ENCODE measurements at regions not wholly inside any gene's neighbourhood (a gene's known extent, or its start where the extent isn't known, plus 50 kb on each side); places are given as distances from the start of the nearest gene placed in this dataset.

- peak overlapping the region in 9 of 10 experiments; percentile 9 to 41 (median 30); a peak in 10 of 20 replicates for H3K4me3 ChIP-seq
- H3K4me1 ChIP-seq = peaks cover 20 to 37% (median 30%) of the 10 kb centered on the region in 10 experiments
- H3K4me2 ChIP-seq = peak overlapping the region; percentile 63 to 87 (median 79)
- H3K36me3 ChIP-seq = no peaks in the 10 kb centered on the region
- H3K27ac ChIP-seq = peak overlapping the region; percentile 78 to 94 (median 90)
- peaks cover 0 to 12% (median 5%) of the 10 kb centered on the region in 11 experiments; a peak in 5 of 22 replicates for H3K9me3 ChIP-seq (replicated peaks in 1 of 11)
- TF ChIP-seq Cebpa-rat (IDR thresholded peaks at IDR 0.05) = no peak
- peak overlapping the region; percentile 63 to 81 (median 71); a peak in 21 of 22 replicates for H3K9ac ChIP-seq
- no peaks in the 10 kb centered on the region for H3K27me3 ChIP-seq
- H4K20me1 ChIP-seq = no peaks in the 10 kb centered on the region
Observed at GRCh38 chr7:17234398-17235031, 63.9 kb upstream of the AHR start.

GRCh38 chr7:17236171-17236570, 62.3 kb upstream of the AHR start:
- Histone ChIP-seq H3K4me1 (peaks cover 20 to 46% (median 30%) of the 10 kb centered on the region in 10 experiments), H3K36me3 (no peaks in the 10 kb centered on the region), H3K27ac (peak overlapping the region in 9 of 11 experiments; percentile 1 to 94 (median 91); a peak in 13 of 22 replicates), H3K4me2 (peak overlapping the region in 5 of 11 experiments; percentile 79 to 87 (median 79); a peak in 7 of 22 replicates), H3K9me3 (replicated peaks in 1 of 11) (peaks cover 0 to 12% (median 5%) of the 10 kb centered on the region in 11 experiments; a peak in 5 of 22 replicates), H4K20me1 (no peaks in the 10 kb centered on the region), H3K4me3 (no peak overlapping the region), H3K9ac (no peak overlapping the region), H3K27me3 (no peaks in the 10 kb centered on the region)
- no peak for TF ChIP-seq Cebpa-rat (IDR thresholded peaks at IDR 0.05)

DNA sequence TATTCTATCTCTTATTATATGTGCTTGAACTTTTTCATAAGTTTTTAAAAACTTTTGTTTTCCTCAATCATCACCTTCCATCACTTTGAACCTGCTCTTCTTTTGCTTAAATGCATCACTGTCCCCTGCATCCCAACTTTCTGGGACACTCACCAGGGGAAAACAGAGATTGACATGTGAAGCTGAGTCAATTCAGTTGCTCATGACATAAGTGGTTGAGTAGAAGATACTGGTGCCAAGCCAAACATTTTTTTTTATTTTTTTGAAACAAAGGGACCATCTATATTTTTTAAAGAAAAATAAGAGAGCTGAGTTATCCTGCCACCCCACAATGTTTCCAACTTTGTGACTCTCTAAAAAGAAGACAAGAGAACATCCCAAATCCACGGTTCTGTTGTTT, 61.8 kb upstream of the AHR start:
- H3K4me1 ChIP-seq = peaks cover 20 to 46% (median 30%) of the 10 kb centered on the region in 10 experiments
- no peak overlapping the region for H3K4me3 ChIP-seq
- H3K27me3 ChIP-seq = no peaks in the 10 kb centered on the region
- H3K36me3 ChIP-seq = no peaks in the 10 kb centered on the region
- H4K20me1 ChIP-seq = no peaks in the 10 kb centered on the region
- H3K9me3 ChIP-seq (replicated peaks in 1 of 11) = peaks cover 0 to 12% (median 5%) of the 10 kb centered on the region in 11 experiments; a peak in 4 of 22 replicates
- TF ChIP-seq Cebpa-rat (IDR thresholded peaks at IDR 0.05) = no peak
- peak overlapping the region in 3 of 11 experiments; percentile 28 to 93 (median 90); a peak in 3 of 22 replicates for H3K27ac ChIP-seq
- no peak overlapping the region for H3K4me2 ChIP-seq
- no peak overlapping the region for H3K9ac ChIP-seq

DNA sequence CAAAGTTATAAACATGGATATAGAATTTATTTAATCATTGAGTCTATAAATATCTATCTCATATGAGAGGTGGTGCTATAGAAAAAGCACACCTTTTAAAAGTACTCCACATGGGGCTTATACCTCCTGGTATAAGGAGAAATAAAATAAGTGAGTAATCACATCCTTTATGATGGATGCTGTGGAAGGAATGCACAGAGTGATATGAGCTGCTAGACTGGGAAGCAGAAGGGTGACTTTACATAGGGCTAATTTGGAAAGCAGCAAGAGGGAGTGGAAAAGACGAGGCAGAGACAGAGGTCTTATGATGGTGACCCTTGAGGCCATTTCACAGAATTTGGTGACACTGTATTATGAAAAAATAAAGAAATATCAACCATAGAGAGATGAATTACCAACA, 59.4 kb upstream of the AHR start:
- Histone ChIP-seq H3K27ac (no peak overlapping the region), H3K27me3 (no peaks in the 10 kb centered on the region), H3K36me3 (no peaks in the 10 kb centered on the region), H3K4me3 (no peak overlapping the region), H4K20me1 (no peaks in the 10 kb centered on the region), H3K9me3 (replicated peaks in 1 of 11) (peaks cover 0 to 12% (median 5%) of the 10 kb centered on the region in 11 experiments; a peak in 4 of 22 replicates), H3K4me1 (peaks cover 14 to 28% (median 18%) of the 10 kb centered on the region in 10 experiments), H3K4me2 (no peak overlapping the region), H3K9ac (no peak overlapping the region)
- no peak for TF ChIP-seq Cebpa-rat (IDR thresholded peaks at IDR 0.05)

DNA sequence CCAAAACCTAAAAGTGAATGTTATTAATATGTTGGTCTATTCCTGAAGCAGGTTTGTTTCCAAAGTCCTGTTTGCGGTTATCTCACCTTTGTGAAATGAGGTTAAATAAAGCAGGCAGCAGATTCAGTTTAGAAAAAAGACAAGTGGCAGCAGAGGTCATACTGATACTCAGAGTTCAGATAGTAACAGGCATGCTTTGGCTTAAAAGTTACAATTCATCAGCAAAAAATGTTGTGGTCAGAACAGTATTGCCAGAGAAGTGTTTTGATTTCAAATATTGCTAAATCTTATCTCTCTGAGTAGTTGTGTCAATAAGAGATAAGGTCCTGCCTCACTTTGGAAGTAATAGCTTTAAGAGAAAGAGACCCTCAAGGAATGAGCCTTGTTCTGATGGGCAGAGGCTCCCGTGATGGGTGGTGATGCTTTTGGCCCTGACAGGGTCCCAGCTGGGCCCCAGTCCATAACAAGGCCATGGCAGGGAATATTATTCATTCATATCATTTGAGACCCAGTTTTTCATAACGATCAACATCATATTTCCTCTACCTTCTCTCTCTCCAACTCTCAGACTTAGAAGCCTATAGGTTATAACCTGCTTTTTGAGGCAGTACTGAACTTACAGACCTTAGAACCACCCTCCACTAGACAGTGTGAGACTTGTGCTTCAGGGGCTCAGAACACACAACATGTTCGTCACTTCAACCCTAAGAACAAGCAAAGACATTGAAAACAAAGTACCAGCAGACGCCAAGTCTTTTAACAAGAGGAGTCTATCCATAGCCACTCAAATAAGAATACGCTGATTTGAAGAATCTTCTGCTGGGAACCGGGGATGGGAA, 58.5 kb upstream of the AHR start:
- no peak for TF ChIP-seq Cebpa-rat (IDR thresholded peaks at IDR 0.05)
- Histone ChIP-seq H3K4me1 (peaks cover 6 to 24% (median 13%) of the 10 kb centered on the region in 10 experiments), H3K36me3 (no peaks in the 10 kb centered on the region), H3K4me2 (peak overlapping the region in 3 of 11 experiments; percentile 28 to 43 (median 29); a peak in 4 of 22 replicates), H3K9me3 (replicated peaks in 1 of 11) (peaks cover 0 to 12% (median 5%) of the 10 kb centered on the region in 11 experiments; a peak in 4 of 22 replicates), H4K20me1 (no peaks in the 10 kb centered on the region), H3K27me3 (no peaks in the 10 kb centered on the region), H3K4me3 (no peak overlapping the region), H3K9ac (no peak overlapping the region), H3K27ac (peak overlapping the region in 1 of 11 experiments; percentile 13; a peak in 1 of 22 replicates)

DNA sequence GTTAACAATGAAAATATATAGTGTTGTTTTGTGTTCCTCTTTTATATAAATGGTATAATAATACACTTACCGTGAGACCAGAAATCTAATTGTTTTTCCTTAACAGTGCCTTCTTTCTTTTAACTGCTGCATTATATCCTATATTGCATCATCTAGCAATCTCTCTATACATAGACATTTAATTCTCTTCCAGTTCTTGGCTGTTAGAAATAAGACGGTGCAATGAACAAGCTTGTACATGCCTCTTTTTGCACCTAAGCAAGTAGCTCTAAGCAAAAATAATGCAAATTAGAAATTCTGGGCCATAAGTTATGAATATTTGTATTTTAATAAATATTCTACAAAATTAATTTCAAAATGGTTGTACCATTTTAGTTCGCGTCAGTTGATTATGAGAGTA, 55.9 kb upstream of the AHR start:
- H3K9me3 ChIP-seq (replicated peaks in 1 of 11) = peaks cover 0 to 4% (median 0%) of the 10 kb centered on the region in 11 experiments; a peak in 4 of 22 replicates
- no peak overlapping the region for H3K4me3 ChIP-seq
- no peaks in the 10 kb centered on the region for H4K20me1 ChIP-seq
- H3K27me3 ChIP-seq = no peaks in the 10 kb centered on the region
- H3K4me1 ChIP-seq = peaks cover 0 to 9% (median 0%) of the 10 kb centered on the region in 10 experiments; a peak in 6 of 20 replicates
- no peak overlapping the region for H3K4me2 ChIP-seq
- H3K36me3 ChIP-seq = no peaks in the 10 kb centered on the region
- no peak overlapping the region for H3K27ac ChIP-seq
- no peak for TF ChIP-seq Cebpa-rat (IDR thresholded peaks at IDR 0.05)
- H3K9ac ChIP-seq = no peak overlapping the region

- H3K27ac ChIP-seq = no peak overlapping the region
- H3K9me3 ChIP-seq (replicated peaks in 1 of 11) = peaks cover 0 to 4% (median 0%) of the 10 kb centered on the region in 11 experiments; a peak in 2 of 22 replicates
- H3K9ac ChIP-seq = no peak overlapping the region
- H3K36me3 ChIP-seq = no peaks in the 10 kb centered on the region
- H3K4me3 ChIP-seq = no peak overlapping the region
- TF ChIP-seq Cebpa-rat (IDR thresholded peaks at IDR 0.05) = no peak
- H4K20me1 ChIP-seq = no peaks in the 10 kb centered on the region
- no peaks in the 10 kb centered on the region for H3K27me3 ChIP-seq
- peaks cover 0 to 6% (median 0%) of the 10 kb centered on the region in 10 experiments; a peak in 6 of 20 replicates for H3K4me1 ChIP-seq
- H3K4me2 ChIP-seq = no peak overlapping the region
Observed at GRCh38 chr7:17244786-17245185, 53.7 kb upstream of the AHR start.

DNA sequence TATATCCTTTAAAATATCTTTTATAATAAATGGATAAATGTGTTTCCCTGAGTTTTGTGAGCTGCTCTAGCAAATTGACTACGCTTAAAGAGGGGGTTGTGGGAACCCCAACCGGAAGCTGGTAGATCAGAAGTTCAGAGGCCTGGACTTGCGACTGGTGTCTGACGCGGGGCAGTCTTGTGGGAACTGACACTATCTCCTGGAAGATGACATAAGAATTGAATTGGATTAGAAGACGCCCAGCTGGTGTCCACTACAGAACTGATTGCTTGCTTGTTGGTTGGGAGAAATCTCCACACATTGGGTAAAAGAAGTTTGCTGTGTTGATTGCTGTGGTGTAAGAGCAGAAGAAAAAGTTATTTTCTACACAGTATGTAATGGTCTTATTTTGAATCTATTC, 51.1 kb upstream of the AHR start:
- H3K9ac ChIP-seq = no peak overlapping the region
- H3K27ac ChIP-seq = no peak overlapping the region
- no peaks in the 10 kb centered on the region for H3K4me1 ChIP-seq
- H4K20me1 ChIP-seq = no peaks in the 10 kb centered on the region
- H3K27me3 ChIP-seq = no peaks in the 10 kb centered on the region
- TF ChIP-seq Cebpa-rat (IDR thresholded peaks at IDR 0.05) = no peak
- H3K4me3 ChIP-seq = no peak overlapping the region
- no peaks in the 10 kb centered on the region for H3K36me3 ChIP-seq
- peaks cover 0 to 4% (median 0%) of the 10 kb centered on the region in 11 experiments; a peak in 2 of 22 replicates for H3K9me3 ChIP-seq (replicated peaks in 1 of 11)
- no peak overlapping the region for H3K4me2 ChIP-seq

DNA sequence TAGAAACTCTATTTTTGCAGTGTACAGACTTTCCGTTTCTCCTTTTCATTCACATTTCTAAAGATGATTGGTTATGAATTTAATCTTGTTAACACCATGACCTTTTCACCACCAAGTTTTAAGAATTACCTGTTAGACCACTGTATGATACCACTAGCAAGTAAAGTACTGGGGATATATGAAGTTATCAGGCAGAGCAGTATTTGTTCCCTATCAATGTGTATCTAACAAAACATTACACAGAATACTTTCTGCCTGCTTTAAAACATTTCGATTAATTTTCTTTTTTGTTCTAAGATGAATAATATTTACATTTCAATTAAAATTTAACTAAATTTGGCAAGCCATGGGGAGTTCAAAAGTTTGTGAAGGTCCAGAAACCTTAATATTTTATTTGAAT, 49.9 kb upstream of the AHR start:
- H3K27me3 ChIP-seq = no peaks in the 10 kb centered on the region
- H3K4me1 ChIP-seq = no peaks in the 10 kb centered on the region
- TF ChIP-seq Cebpa-rat (IDR thresholded peaks at IDR 0.05) = no peak
- no peak overlapping the region for H3K9ac ChIP-seq
- no peak overlapping the region for H3K4me3 ChIP-seq
- peaks cover 0 to 4% (median 0%) of the 10 kb centered on the region in 11 experiments; a peak in 3 of 22 replicates for H3K9me3 ChIP-seq (replicated peaks in 1 of 11)
- H4K20me1 ChIP-seq = no peaks in the 10 kb centered on the region
- no peak overlapping the region for H3K27ac ChIP-seq
- H3K36me3 ChIP-seq = no peaks in the 10 kb centered on the region
- no peak overlapping the region for H3K4me2 ChIP-seq

Data from BLaER1 treated with 17β-estradiol and CSF1 and Interleukin-3, amounts not matched to agents 10 nM and 100 nM (cell line).